ENCODE measurements at regions not wholly inside any gene's neighbourhood (a gene's known extent, or its start where the extent isn't known, plus 50 kb on each side); places are given as distances from the start of the nearest gene placed in this dataset.
"Not testable (repeated sequence)": the region's sequence is repeated elsewhere in the genome, so short reads cannot be mapped to it uniquely, and the experiment has no call there.

DNA sequence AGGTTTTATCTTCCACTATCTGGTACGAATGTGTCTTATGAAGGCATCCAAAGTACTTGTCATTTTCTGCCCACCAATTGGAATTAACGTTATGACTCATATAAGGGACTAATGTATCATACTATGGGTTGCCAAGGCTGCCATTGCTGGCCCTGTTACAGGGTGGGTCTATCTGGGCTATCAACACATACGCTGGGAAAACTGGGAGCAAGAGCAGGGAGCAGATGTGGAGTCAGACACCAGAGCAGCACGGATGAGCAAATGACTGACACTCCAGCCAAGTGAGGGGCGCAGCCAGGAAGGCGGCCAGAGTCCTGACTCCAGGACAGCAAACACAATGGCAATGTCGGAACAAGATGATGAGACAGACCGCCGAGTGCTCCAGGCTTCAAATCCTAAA lies 145.9 kb downstream of the COPS8 start:
- intact Hi-C loops (cut with DNase I): no loop called here
- DNase-seq (ENCODE audit: low spot score): no peak

DNA sequence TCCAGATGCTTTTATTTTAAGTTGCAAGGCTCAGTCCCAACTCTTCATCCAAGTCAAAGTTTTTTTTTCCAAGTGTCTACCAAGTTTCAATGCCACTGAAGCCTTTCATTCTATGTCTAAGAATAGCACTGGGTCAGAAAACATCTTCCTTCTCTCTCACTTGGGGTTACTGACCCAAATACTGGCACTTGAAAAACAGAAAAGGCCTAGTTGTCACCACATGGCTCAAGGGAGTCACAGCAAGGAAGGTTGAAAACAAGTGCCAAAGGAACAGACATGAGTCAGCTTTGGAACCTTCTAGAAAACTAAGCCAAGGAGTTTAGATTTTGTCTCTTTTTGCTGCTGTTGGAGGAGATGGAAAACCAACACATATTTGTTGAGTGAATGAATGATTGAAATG lies 146.5 kb downstream of the COPS8 start:
- intact Hi-C loops (cut with DNase I): no loop called here
- DNase-seq (ENCODE audit: low spot score): no peak

DNA sequence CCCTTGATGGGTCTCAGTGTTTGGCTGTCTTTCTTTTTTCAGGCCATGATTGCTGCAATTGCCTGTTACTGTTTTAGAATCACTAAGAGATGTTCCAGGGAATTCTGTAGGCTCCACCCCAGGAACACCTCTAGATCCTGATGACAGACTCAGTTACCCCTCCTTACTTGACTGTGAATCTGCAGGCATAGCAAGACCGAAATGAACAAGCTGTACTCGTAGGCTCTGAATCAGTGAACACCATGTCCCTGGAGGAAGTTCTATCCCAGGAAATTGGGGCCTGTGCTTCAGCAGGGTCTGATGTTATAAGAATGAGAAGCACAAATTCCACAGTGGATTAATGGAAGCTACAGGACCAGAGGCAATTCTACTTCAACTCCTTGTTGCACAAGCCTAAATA lies 148.6 kb downstream of the COPS8 start:
- intact Hi-C loops (cut with DNase I): no loop called here
- DNase-seq (ENCODE audit: low spot score): no peak

DNA sequence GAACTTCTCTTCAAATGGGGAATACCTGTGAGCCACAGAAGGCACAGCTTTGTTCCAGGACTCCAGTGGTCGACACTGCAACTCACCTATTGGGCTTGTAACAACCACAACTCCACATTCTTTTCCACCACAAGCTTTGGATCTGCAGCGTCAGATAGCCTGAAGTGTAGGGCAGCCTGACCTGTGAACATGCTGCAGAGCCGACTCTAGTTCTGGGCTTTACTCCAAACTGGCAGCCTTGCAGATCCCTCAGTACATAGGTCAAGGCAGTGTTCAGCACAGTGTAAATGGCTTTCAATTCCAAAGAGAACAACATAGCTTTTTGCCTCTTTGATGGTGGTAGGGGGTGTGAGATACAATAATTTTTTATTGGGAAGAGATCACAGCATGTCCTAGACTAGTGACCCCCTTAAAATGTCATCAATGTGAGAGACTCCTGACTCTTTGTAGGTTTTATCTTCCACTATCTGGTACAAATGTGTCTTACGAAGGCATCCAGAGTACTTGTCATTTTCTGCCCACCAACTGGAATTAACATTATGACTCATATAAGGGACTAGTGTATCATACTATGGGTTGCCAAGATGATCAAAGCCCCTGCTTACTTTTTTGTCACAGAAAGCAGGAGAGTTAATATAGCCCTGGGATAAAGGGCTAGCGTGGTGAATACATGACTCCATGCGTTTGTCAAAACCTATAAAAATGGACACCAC lies 149.8 kb downstream of the COPS8 start:
- DNase-seq (ENCODE audit: low spot score): peak; percentile 80
- intact Hi-C loops (cut with DNase I): loop anchor here (1.0 kb wide), 1 partner anchor 28 kb away; no protein-coding TSS in a partner anchor

DNA sequence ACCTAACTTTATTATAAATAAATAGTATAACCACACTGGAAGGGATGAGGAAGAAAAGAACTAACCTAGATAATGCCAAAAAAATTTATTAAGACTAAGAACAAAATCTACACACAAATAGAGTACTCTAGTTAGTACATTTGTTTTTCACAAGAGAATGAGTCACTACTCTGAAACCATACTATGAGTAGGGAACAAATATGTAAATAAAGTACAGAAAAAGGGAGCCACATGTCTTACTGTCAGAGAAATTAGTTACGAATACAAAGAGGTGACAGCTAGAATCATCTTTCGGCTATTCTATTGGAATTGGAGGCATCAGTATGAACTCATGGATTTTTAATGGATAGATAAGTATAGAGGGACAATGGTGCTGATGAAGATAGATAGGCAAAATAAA lies 150.5 kb downstream of the COPS8 start:
- intact Hi-C loops (cut with DNase I): no loop called here
- DNase-seq (ENCODE audit: low spot score): no peak

DNA sequence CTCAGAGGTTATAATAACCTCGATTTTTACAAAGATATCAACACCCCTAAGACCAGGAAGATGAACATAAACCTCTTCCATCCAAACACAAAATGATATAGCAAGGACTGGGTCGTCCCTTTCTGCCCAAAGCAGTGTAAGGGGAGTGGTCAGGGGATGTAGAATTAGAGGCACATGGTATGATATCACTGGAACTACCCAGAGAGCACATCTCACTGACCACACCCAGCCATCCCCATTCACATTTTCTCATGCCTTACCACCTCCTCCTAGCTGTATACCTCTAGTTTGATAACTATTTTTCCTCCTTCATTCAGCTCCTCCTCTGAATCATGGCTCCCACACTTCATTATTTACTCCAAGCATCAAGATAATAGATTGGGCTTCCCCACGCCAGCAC lies 152.6 kb downstream of the COPS8 start:
- no peak for DNase-seq (ENCODE audit: low spot score)
- intact Hi-C loops (cut with DNase I): no loop called here

DNA sequence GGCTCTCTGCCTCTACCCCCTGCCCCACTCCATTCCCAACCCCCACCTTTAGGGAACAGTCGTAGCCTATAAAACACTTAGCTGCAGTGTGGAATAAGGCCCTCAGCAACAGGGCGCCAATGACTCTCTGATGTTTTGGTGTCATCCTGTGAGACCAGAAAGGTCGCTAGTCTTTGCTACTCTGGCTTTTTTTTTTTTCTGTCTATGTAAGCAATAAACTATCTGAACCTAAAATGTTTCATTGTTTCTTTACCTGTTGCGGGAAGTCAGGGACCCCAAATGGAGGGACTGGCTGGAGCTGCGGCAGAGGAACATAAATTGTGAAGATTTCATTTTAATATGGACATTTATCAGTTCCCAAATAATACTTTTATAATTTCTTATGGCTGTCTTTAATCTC lies 154.6 kb downstream of the COPS8 start:
- intact Hi-C loops (cut with DNase I): no loop called here

DNA sequence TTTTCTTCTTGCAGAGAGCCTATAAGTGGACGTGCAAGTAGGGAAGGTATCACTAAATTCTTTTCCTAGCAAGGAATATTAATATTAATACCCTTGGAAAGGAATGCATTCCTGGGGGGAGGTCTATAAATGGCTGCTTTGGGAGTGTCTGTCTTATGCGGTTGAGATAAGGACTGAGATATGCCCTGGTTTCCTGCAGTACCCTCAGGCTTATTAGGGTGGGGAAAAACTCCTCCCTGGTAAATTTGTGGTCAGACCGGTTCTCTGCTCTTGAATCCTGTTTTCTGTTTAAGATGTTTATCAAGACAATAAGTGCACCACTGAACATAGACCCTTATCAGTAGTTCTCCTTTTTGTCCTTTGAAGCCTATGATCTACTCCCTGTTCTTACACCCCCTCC lies 155.2 kb downstream of the COPS8 start:
- DNase-seq (ENCODE audit: low spot score); intact Hi-C loops (cut with DNase I): not testable (repeated sequence)

More for the DNA sequence above, 154.6 kb downstream of the COPS8 start:
- DNase-seq (ENCODE audit: low spot score): no peak

DNA sequence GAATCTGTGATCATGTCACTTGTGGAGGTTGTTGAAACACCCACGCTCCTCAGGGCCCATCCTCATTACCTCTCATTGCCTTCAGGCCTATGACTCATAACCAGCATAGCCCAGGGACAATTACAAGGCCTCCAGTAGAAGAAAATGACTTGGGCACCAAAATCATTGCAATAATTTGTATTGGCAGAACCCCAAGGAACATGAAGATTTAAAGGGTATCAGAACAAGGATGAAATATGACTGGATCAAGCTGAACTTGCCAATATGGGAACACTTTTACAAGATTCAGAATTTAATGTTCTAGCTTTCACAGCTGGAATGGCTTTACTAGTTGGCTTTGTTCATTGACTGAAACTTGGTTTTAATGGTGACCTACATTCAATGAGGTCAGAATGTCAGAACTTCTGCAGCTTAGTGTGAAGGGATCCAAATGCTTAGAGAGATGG lies 156.4 kb downstream of the COPS8 start:
- intact Hi-C loops (cut with DNase I): no loop called here
- no peak for DNase-seq (ENCODE audit: low spot score)

DNA sequence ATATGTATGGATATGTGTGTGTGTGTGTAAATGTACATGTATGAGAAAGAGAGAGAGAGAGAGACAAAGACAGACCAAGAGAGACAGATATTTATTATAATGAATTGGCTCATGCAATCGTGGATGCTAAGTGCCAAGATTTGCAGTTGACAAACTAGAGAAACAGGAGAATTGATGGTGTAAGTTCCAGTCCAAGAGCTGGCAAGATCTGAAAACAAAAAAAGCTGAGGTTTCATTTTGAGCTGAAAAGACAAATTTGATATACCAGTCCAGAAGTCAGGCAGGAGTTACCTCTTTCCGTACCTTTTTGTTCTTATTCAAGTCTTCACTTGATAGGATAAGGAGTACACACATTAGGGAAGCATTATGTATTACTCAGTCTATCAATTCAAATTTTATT lies 157.8 kb downstream of the COPS8 start:
- DNase-seq (ENCODE audit: low spot score): no peak
- intact Hi-C loops (cut with DNase I): no loop called here

DNA sequence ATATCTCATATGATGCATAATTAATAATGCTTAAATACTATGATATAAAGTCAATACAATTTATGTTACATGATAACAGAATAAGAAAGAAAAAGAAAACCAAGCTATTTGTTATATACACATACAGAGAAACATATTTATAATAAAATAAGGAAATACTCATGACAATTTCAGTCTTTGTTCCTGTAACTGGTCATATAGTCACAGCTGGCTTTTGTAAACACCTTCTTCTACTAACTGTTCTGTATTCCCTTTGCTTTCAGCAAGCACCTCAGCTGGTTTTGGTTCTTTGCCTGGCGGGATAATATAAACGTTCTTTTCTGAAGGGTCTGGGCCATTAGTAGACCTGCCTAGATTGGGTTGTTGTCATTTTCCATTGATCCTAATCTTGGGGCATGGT lies 158.5 kb downstream of the COPS8 start:
- no peak for DNase-seq (ENCODE audit: low spot score)
- intact Hi-C loops (cut with DNase I): no loop called here

DNA sequence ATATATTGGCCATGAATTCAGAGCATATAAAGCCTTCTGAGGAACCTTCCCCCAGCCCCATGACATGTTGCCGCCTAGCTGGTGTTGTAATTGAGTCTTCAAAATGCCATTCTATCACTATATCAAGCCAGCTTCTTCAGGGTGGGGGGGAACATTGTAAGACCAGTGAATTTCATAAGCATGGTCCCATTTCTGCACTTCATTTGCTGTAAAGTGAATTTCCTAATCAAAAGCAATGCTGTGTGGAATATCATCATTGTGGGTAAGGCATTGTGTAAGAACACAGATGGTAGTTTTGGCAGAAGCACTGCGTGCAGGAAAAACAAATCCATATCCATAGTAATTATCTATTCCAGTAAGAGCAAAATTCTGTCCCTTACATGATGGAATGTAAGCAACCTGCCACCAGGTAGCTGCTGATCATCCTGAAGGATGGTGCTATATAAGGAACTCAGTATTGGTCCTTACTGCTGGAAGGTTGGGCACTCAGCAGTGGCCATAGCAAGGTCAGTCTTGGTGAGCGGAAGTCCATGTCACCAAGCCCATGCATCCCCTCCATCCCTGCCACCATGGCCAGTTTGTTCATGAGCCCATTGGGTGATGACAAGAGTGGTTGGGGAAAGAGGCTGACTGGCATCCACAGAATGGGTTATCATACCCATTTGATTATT lies 159.4 kb downstream of the COPS8 start:
- intact Hi-C loops (cut with DNase I): no loop called here
- no peak for DNase-seq (ENCODE audit: low spot score)

DNA sequence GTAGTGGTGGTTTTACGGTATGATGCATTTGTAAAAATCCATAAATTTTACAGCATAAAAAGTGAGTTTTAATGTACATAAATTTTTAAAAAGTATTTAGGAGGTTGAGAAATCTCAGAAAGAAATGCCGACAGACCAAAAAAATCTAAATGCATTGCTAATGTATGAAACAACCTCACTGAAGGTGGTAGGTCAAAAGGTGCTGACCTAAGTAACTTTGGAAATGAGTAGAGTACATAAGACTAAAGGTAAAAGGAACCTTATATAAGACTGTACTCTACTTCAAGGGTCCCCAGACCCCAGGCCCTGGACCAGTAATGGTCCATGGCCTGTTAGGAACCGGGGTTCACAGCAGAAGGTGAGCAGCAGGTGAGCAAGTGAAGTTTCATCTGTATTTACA lies 163.4 kb downstream of the COL6A3 start:
- intact Hi-C loops (cut with DNase I): no loop called here
- no peak for DNase-seq (ENCODE audit: low spot score)

DNA sequence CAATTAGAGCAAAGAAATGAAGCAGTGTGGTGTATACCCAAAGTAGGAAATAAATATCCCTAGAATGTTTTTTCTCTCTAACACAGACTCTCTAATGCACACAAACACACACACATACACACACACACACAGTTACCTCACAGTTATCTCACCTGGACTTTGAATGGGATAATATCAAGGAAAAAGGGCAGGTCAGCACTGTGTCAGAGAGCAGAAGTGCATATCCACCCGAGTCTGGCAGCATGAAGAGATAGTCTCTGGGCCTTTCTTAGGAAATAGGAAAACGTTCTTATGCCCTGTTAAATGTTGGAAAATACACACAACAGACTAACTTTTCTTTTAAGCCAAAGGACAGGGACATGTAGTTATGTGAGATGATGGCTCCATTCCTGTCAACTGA lies 162.0 kb downstream of the COL6A3 start:
- no peak for DNase-seq (ENCODE audit: low spot score)
- intact Hi-C loops (cut with DNase I): no loop called here

DNA sequence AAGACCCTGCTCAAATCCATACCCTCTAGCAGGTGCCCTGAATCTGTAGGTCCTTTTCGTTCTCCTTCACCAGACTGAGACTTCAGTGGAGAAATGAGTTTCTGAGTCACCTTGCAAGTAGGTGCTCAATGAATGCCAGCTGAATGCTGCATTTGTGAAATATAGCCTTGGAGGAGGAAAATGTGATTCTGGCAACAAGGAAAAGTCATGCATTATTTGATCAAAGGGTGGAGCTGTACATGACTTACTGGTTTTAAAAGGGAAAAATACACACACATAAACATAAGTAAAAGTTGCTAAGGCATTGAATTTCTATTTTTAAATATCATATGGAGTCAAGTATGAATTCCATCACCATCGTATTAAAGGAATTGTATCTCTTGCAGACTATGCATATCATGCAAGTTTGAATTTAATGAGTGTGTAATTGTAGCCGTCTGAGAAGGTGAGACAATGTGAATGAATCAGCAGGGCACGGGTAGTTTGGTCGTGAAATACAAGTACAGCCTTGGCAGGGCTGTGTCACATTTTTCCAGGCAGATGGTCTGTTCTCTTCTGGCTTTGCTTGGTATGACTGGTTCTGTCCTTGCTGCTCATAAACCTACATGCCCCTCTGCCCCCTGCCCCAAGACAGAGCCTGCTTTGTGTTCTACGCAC lies 160.8 kb downstream of the COL6A3 start:
- DNase-seq (ENCODE audit: low spot score): no peak
- intact Hi-C loops (cut with DNase I): no loop called here

DNA sequence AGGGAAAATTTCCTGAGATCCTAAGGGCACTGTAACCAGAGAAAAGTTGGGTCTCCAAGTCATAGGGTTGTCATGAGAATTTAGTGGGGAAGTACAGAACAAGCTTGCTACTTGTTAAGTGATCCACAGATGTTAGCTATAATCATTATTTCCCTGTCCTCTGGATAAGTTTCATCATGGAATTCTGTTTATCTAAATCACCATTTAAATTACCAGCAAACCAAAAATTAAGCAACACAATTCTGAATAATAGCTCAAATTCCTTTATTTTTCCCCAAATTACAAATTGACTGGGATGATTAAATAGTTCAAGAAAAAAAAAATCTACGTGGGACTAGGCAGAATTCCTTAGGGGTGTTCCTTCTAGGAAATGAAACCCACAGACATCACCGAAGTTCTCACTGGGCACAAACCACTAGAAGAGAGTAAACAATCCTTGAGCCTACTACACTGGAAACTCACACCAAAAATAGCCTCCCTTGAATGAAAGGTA lies 159.5 kb downstream of the COL6A3 start:
- DNase-seq (ENCODE audit: low spot score): no peak
- intact Hi-C loops (cut with DNase I): no loop called here

DNA sequence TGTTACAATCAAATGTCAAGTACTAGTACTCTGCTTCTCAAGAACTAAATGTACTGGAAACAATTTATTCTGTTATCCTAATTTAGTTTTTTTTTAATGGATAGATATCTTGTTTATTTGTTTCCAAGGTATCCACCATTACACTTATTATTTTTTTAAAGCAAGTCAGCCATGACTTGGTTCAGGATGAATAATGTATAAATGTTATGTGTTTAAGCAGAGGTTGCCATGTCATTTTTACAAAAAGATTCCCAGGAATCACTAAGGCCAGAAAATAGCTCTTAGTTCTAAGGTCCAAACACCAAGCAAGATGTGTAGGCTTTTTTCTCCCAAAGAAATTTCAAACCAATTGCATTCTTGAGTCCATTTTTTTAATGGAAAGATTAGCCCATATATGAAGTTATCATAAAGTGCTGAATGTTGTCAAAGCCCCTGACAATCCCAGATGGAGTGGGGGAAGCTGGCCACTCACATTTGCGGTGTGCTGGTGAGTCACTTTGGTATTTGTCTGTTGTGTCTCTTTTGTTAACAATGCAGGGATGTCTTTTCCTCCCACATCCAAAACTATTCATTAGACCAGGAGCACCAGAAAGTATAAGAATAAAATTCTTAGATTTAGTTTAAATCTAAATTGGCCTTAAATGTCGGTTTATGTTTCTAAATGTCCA lies 158.9 kb downstream of the COL6A3 start:
- DNase-seq (ENCODE audit: low spot score): no peak

DNA sequence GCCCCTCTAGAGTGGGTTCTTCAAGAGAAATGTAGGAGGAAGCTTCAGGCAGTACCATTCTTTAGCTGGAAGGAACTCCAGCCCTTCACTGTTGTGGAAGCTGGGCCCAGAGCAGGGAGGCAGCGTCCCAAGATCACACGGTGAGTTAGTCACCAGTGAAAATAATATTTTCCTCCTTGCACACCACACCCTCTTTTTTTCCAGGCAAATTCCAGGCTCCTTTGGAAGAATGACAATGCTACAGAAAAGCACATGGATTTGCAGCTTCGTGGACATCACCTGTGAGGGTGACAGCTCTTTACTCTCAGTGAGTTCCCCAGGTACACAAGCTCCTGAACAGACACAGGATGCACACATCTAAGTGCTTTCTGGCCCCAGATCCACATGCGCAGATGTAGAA lies 157.1 kb downstream of the COL6A3 start:
- no peak for DNase-seq (ENCODE audit: low spot score)
- intact Hi-C loops (cut with DNase I): no loop called here

More for the DNA sequence above, 158.9 kb downstream of the COL6A3 start:
- intact Hi-C loops (cut with DNase I): no loop called here

DNA sequence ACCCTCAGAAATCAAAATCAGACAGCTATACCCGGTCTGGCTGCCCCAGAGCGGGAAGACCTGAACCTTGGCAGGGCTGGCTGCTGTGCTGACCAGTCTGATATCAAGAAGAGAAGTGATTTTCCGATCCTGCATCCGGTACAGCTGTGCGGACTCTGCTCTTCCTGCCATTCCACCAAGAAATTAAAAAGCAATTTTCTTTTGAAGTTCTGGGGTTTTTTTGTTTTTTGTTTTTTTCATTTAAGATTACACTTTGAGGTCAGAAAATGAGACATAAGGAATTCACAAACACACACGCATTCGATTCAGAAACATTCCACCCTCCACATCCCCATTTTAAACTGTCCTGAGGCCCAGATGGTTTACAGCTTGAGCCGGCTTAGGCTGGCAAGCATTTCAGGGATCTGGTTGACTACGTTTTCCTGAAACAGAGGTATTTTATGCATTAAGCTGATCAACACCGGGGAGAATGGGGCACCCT lies 156.5 kb downstream of the COL6A3 start:
- intact Hi-C loops (cut with DNase I): no loop called here
- DNase-seq (ENCODE audit: low spot score): no peak

DNA sequence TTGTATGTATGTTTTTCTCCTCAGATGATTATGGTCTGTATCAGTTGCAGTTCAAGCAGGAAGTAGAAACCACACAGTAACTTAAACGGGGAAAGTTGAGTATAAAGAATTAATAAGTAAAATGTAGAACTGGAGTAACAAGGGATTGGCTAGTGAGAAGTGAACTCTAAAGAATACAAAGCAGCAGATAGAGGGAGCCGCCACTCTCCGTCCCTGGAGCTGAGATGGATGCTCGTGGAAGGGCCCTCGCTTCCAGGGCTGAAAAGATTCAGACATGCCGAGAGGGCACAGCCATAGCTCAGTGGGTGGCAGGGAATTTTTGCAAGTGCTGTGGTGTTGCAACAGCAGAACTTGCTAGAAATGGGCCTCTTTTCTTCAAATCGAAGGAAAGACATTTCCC lies 155.8 kb downstream of the COL6A3 start:
- no peak for DNase-seq (ENCODE audit: low spot score)
- intact Hi-C loops (cut with DNase I): no loop called here
